ENCODE measurements at regions not wholly inside any gene's neighbourhood (a gene's known extent, or its start where the extent isn't known, plus 50 kb on each side); places are given as distances from the start of the nearest gene placed in this dataset.
A peak's percentile ranks its signal among the peaks of the same experiment; 100 is the strongest.

- no peak overlapping the region for H3K9ac ChIP-seq (ENCODE audit: low read length)
- no peak overlapping the region for H3K4ac ChIP-seq (ENCODE audit: low read depth, low read length)
- H4K91ac ChIP-seq (ENCODE audit: low read depth, low read length): no peak overlapping the region
- H3K4me1 ChIP-seq (ENCODE audit: control insufficient read depth in 1 of 2, insufficient read depth in 2 of 2, low read length in 2 of 2): no peaks in the 10 kb centered on the region
- H3K27ac ChIP-seq (ENCODE audit: low read depth, low read length): no peak overlapping the region
- H2BK120ac ChIP-seq (ENCODE audit: insufficient read depth, low read length, poor library complexity): no peak overlapping the region
- no peak overlapping the region for H4K8ac ChIP-seq (ENCODE audit: low read depth, low read length)
- H3K18ac ChIP-seq (ENCODE audit: low read length): no peak overlapping the region
- no peak overlapping the region for H2AK5ac ChIP-seq (ENCODE audit: low read length)
- no peaks in the 10 kb centered on the region for H3K27me3 ChIP-seq (ENCODE audit: insufficient read depth, low read length)
- H3K9me3 ChIP-seq (ENCODE audit: insufficient read depth, low read depth, low read length): no peaks in the 10 kb centered on the region
- no peaks in the 10 kb centered on the region for H3K36me3 ChIP-seq (ENCODE audit: control insufficient read depth in 1 of 2, insufficient read depth in 2 of 2, low read length in 2 of 2)
- no peak overlapping the region for H2BK12ac ChIP-seq (ENCODE audit: low read length)
- H4K12ac ChIP-seq (ENCODE audit: low read depth, low read length): no peak overlapping the region
- no peak overlapping the region for H3K4me2 ChIP-seq (ENCODE audit: low read length)
- no peak for DNase-seq
- no peak overlapping the region for H3K14ac ChIP-seq (ENCODE audit: low read length)
- no peak overlapping the region for H3K4me3 ChIP-seq (ENCODE audit: low read depth, low read length)
- no peaks in the 10 kb centered on the region for H3K79me2 ChIP-seq (ENCODE audit: control insufficient read depth, insufficient read depth, low read length, poor library complexity)
- no peak overlapping the region for H3K23ac ChIP-seq (ENCODE audit: low read length)
- WGBS (ENCODE audit: extremely low coverage, insufficient coverage, insufficient read length): no CpG with 5 or more reads among the region's 3 CpGs
- H3K79me1 ChIP-seq (ENCODE audit: low read length): no peaks in the 10 kb centered on the region
- H2BK5ac ChIP-seq (ENCODE audit: low read depth, low read length, poor library complexity): no peak overlapping the region
- no peak overlapping the region for H2AFZ ChIP-seq (ENCODE audit: insufficient read depth, low read length, poor library complexity)
Observed at GRCh38 chr2:67208887-67209500, 188.1 kb upstream of the ETAA1 start.

GRCh38 chr2:67210430-67210829, 186.7 kb upstream of the ETAA1 start:
- Histone ChIP-seq H2BK120ac (ENCODE audit: insufficient read depth, low read length, poor library complexity) (no peak overlapping the region), H3K18ac (ENCODE audit: low read length) (no peak overlapping the region), H3K9ac (ENCODE audit: low read length) (no peak overlapping the region), H3K79me2 (ENCODE audit: control insufficient read depth, insufficient read depth, low read length, poor library complexity) (no peaks in the 10 kb centered on the region), H3K27ac (ENCODE audit: low read depth, low read length) (no peak overlapping the region), H2BK12ac (ENCODE audit: low read length) (no peak overlapping the region), H3K14ac (ENCODE audit: low read length) (no peak overlapping the region), H3K36me3 (ENCODE audit: control insufficient read depth in 1 of 2, insufficient read depth in 2 of 2, low read length in 2 of 2) (no peaks in the 10 kb centered on the region), H2AFZ (ENCODE audit: insufficient read depth, low read length, poor library complexity) (no peak overlapping the region), H3K4me1 (ENCODE audit: control insufficient read depth in 1 of 2, insufficient read depth in 2 of 2, low read length in 2 of 2) (no peaks in the 10 kb centered on the region), H3K9me3 (ENCODE audit: insufficient read depth, low read depth, low read length) (no peaks in the 10 kb centered on the region), H3K4me2 (ENCODE audit: low read length) (no peak overlapping the region), H3K4me3 (ENCODE audit: low read depth, low read length) (no peak overlapping the region), H3K79me1 (ENCODE audit: low read length) (no peaks in the 10 kb centered on the region), H4K8ac (ENCODE audit: low read depth, low read length) (no peak overlapping the region), H3K27me3 (ENCODE audit: insufficient read depth, low read length) (no peaks in the 10 kb centered on the region), H2AK5ac (ENCODE audit: low read length) (no peak overlapping the region), H3K23ac (ENCODE audit: low read length) (peak overlapping the region; percentile 78), H4K12ac (ENCODE audit: low read depth, low read length) (no peak overlapping the region), H3K4ac (ENCODE audit: low read depth, low read length) (no peak overlapping the region), H2BK5ac (ENCODE audit: low read depth, low read length, poor library complexity) (no peak overlapping the region), H4K91ac (ENCODE audit: low read depth, low read length) (no peak overlapping the region)
- WGBS (ENCODE audit: extremely low coverage, insufficient coverage, insufficient read length): no CpG with 5 or more reads among the region's 4 CpGs
- DNase-seq: no peak

- Histone ChIP-seq H3K79me2 (ENCODE audit: control insufficient read depth, insufficient read depth, low read length, poor library complexity) (no peaks in the 10 kb centered on the region), H3K79me1 (ENCODE audit: low read length) (no peaks in the 10 kb centered on the region), H3K4ac (ENCODE audit: low read depth, low read length) (no peak overlapping the region), H3K27me3 (ENCODE audit: insufficient read depth, low read length) (no peaks in the 10 kb centered on the region), H3K27ac (ENCODE audit: low read depth, low read length) (no peak overlapping the region), H2BK120ac (ENCODE audit: insufficient read depth, low read length, poor library complexity) (no peak overlapping the region), H2AFZ (ENCODE audit: insufficient read depth, low read length, poor library complexity) (no peak overlapping the region), H3K14ac (ENCODE audit: low read length) (no peak overlapping the region), H3K9me3 (ENCODE audit: insufficient read depth, low read depth, low read length) (no peaks in the 10 kb centered on the region), H3K4me2 (ENCODE audit: low read length) (no peak overlapping the region), H3K23ac (ENCODE audit: low read length) (no peak overlapping the region), H2BK12ac (ENCODE audit: low read length) (no peak overlapping the region), H3K36me3 (ENCODE audit: control insufficient read depth in 1 of 2, insufficient read depth in 2 of 2, low read length in 2 of 2) (no peaks in the 10 kb centered on the region), H3K4me3 (ENCODE audit: low read depth, low read length) (no peak overlapping the region), H2AK5ac (ENCODE audit: low read length) (no peak overlapping the region), H3K18ac (ENCODE audit: low read length) (no peak overlapping the region), H2BK5ac (ENCODE audit: low read depth, low read length, poor library complexity) (no peak overlapping the region), H4K91ac (ENCODE audit: low read depth, low read length) (no peak overlapping the region), H3K9ac (ENCODE audit: low read length) (no peak overlapping the region), H4K12ac (ENCODE audit: low read depth, low read length) (no peak overlapping the region), H4K8ac (ENCODE audit: low read depth, low read length) (no peak overlapping the region), H3K4me1 (ENCODE audit: control insufficient read depth in 1 of 2, insufficient read depth in 2 of 2, low read length in 2 of 2) (no peaks in the 10 kb centered on the region)
- no peak for DNase-seq
- no CpG with 5 or more reads among the region's 1 CpG for WGBS (ENCODE audit: extremely low coverage, insufficient coverage, insufficient read length)
Observed at GRCh38 chr2:67212203-67212602, 184.9 kb upstream of the ETAA1 start.

GRCh38 chr2:67213270-67213670, 183.9 kb upstream of the ETAA1 start:
- no peak overlapping the region for H3K14ac ChIP-seq (ENCODE audit: low read length)
- H3K36me3 ChIP-seq (ENCODE audit: control insufficient read depth in 1 of 2, insufficient read depth in 2 of 2, low read length in 2 of 2): no peaks in the 10 kb centered on the region
- no peak for DNase-seq

More at GRCh38 chr2:67213270-67213670, 183.9 kb upstream of the ETAA1 start:
- WGBS (ENCODE audit: extremely low coverage, insufficient coverage, insufficient read length): 100% methylated on average over 1 of the region's 8 CpGs
- H3K79me1 ChIP-seq (ENCODE audit: low read length): no peaks in the 10 kb centered on the region
- no peak overlapping the region for H3K23ac ChIP-seq (ENCODE audit: low read length)
- no peak overlapping the region for H2AFZ ChIP-seq (ENCODE audit: insufficient read depth, low read length, poor library complexity)
- H3K27ac ChIP-seq (ENCODE audit: low read depth, low read length): no peak overlapping the region
- H3K27me3 ChIP-seq (ENCODE audit: insufficient read depth, low read length): no peaks in the 10 kb centered on the region
- no peak overlapping the region for H4K8ac ChIP-seq (ENCODE audit: low read depth, low read length)
- H3K4me2 ChIP-seq (ENCODE audit: low read length): no peak overlapping the region
- no peak overlapping the region for H2BK5ac ChIP-seq (ENCODE audit: low read depth, low read length, poor library complexity)
- H2BK12ac ChIP-seq (ENCODE audit: low read length): no peak overlapping the region
- no peaks in the 10 kb centered on the region for H3K4me1 ChIP-seq (ENCODE audit: control insufficient read depth in 1 of 2, insufficient read depth in 2 of 2, low read length in 2 of 2)
- no peak overlapping the region for H4K12ac ChIP-seq (ENCODE audit: low read depth, low read length)
- H2BK120ac ChIP-seq (ENCODE audit: insufficient read depth, low read length, poor library complexity): no peak overlapping the region
- no peak overlapping the region for H4K91ac ChIP-seq (ENCODE audit: low read depth, low read length)
- H3K9ac ChIP-seq (ENCODE audit: low read length): no peak overlapping the region
- H3K9me3 ChIP-seq (ENCODE audit: insufficient read depth, low read depth, low read length): no peaks in the 10 kb centered on the region
- H3K4me3 ChIP-seq (ENCODE audit: low read depth, low read length): no peak overlapping the region
- no peak overlapping the region for H2AK5ac ChIP-seq (ENCODE audit: low read length)
- no peak overlapping the region for H3K18ac ChIP-seq (ENCODE audit: low read length)
- no peak overlapping the region for H3K4ac ChIP-seq (ENCODE audit: low read depth, low read length)
- H3K79me2 ChIP-seq (ENCODE audit: control insufficient read depth, insufficient read depth, low read length, poor library complexity): no peaks in the 10 kb centered on the region
